NCI-H1417 treated with DMSO at 0.1 percent for 48 hours (cell line): ENCODE measurements at regions not wholly inside any gene's neighbourhood (a gene's known extent, or its start where the extent isn't known, plus 50 kb on each side); places are given as distances from the start of the nearest gene placed in this dataset.

Experiments used
- DNase-seq: peaks from one replicate; lab custom pipeline; 2025; lab: John Stamatoyannopoulos, UW

DNA sequence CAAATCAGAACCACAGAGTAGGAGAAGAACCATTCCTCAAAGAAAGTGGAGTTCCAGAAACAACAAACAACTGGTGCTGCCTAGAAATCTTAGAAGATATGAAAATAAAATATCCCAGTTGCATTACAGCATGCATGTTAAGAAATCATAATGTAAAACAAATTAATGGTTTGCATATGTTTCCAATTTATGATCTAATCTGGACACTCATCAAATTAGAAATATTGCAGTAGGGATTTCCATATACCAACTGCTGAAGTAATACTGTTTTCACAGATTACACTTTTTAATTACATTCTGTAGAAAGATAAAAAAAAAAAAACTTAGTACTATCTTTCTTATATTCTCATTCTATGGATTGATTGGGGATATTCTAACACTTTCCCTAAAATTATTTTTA lies 1034.6 kb upstream of the C9orf72 start:
- DNase-seq, result no peak

DNA sequence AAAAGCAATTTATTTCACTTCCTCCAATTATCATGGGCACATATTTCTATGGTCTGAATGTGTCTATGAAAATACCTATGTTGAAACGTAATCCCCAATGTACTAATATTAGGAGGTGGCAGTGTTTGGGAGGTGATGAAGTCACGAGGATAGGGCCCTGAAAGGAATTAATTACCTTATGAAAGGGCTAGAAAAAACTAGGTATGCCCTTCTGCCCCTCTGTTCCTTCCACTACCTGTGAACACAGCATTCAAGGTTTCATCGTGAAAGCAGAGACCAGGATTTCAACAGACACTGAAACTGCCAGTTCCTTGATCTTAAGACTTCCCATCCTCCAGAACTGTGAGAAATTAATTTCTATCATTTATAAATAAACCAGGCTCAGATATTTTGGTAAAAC lies 1037.1 kb upstream of the C9orf72 start:
- no peak for DNase-seq

DNA sequence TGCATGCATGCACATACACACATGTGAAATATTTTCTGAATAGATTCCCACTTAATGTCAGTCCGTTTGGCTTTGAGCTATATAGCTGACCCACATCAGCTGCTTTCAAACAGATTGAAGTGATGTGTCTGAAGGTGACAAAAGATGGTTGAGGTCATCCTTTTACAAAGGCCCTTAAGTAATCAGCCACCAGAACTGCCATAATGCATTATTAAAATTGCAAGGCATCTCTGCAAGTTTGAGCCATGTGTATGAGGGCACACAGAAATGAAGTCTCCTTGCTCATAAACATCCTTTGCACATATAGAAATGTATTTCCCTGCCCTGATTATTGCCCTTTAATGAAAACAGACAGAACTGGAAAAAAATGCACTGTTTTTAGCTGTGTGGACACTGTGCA lies 1043.0 kb upstream of the C9orf72 start:
- DNase-seq, result no peak

DNA sequence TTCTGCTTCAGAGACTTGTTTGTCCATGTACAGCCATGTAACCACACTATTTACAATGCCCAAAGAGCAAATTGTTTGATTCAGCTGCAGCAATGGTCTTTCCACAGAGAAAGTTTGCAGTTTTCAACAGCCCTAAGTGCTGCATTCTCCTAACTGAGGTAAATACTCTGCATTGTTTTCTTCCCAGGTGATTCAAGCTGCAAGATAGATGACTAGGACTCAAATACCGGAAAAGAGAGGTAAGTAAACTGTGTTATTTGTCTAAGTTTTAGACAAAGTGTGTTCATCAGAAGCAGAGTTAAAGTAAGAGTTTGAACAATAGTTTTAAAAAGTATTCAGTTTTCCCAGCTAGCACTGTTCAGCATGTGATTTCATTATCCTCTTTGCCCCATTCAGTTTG lies 1046.7 kb upstream of the C9orf72 start:
- DNase-seq, result no peak

DNA sequence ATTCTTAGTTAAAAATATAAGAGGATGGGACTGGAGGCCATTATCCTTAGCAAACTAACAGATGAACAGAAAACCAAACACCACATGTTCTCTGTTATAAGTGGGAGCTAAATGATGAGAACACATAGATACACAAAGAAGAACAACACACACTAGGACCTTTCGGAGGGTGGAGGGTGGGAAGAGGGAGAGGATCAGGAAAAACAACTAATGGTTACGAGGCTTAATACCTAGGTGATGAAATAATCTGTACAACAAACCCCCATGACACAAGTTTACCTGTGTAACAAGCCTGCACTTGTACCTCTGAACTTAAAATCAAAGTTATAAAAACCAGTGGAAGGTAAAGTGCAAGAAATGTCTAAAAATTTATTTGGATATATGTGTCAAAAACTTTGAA lies 1047.4 kb upstream of the C9orf72 start:
- DNase-seq, result no peak

DNA sequence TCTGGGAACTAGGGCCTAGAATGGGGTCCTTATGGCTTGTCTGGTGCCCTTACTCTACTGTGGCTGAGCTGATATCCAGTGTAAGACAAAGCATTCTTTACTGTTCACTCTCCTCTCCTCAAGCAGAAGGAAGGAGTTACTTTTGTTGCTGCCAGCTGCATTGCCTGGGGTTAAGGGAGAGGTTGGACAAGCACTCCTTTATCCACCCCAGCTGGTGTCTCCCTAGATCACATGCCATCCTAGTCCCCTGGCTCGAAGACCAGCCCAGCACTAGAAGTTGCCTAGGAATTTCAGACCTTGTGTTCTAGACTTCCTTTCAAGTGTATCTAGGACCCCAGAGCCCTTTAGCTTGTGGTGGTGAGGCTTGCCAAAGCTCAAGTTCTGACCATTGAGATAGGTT lies 1051.5 kb upstream of the C9orf72 start:
- DNase-seq, result no peak

DNA sequence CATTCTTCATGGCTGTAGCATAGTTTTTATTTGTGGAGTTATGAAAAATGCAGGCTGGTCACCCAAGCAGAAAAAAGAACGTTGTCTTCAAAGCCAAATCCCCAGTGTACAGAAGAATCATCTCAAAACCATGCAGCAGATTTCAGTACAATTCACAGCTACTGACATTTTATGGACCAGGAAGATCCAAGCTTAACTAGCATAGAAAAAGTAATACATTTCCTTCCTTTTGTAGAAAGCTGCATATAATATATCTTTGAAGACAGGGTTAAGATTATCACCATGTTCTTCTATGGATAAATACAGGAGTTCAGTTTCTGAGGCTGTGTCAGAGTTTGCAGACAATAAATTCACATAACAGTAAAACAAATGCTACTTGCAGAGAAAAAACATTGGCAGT lies 1054.8 kb upstream of the C9orf72 start:
- DNase-seq, result no peak

DNA sequence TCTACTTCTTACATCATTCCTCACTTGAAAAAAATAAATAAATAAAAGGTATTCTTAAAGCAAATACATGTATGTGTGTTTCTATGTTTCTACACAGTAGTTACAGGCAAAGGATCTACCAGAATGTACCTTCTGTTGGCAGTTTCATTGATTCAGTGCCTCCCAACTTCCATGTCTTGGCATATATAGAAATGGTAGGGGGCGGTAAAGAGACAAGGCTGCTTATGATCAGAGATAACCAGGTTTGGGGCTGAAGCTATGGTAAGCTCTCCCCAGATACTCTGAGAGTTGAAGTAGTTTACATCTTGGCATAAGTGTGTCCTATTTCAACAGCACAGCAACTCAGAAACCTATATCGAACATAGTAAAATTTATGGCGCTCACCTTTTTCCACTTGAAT lies 1075.4 kb upstream of the C9orf72 start:
- no peak for DNase-seq

DNA sequence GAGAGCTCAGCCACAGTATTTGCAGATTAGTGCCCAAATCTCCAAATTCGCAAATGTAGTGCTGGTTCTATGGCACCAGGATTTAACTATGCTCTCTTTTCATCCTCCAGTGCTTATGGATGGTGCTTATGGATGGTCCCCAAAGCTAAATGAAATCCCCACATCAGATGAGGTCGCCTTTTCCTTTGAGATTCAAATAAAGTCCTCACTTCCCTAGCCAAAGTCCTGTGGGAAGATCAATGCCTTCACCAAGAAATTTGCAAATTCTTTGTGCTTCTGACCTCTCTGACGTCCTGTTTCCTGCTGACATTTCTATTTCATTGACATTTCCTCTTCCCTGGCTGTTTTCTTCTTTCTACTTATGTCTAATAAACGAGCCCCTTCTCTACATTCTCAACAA lies 1077.0 kb upstream of the C9orf72 start:
- DNase-seq, result no peak

DNA sequence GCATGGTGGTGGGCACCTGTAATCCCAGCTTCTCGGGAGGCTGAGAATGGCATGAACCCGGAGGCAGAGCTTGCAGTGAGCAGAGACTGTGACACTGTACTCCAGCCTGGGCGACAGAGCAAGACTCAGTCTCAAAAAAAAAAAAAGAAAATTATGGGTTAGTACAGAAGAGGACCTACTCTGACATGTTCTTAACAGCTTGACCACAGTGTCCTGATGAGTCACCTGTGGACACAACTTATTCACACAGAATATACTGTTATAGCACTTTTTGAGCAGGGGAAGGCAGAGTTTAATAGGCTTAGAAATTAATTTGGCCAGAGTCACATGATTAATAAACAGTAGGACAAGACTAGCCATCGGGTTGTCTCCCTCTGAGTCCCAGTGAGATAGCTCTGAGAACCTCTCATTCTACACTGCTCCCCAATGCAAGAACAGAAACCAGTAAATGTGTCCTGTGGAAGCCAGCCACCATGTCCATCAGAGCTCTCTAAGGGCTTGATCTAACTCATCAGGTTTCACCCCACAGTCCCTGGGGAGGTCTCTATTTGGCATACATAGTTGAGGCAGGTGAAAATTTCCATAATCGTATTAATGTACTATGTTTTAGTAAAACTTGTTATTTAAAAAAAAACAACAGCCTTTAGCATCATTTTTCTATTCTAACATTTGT lies 1077.9 kb upstream of the C9orf72 start:
- no peak for DNase-seq

DNA sequence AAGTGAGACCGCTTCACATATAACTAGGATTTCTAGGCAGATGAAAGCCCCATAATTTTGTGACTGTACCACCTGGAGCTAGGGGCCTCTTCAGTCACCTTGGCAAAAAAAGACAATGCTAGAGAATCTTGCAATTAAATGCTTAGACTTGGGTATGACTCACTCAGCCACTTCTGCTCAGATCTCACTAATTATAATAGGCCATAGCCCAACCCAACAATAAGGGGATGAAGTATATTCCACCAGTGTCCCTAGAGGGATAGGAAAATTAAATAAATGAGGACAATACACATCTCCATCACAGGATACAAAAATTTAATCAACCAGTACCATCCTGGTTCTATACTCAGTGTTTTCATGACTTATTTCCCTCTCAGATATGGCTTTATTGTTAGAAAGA lies 1079.9 kb upstream of the C9orf72 start:
- no peak for DNase-seq

DNA sequence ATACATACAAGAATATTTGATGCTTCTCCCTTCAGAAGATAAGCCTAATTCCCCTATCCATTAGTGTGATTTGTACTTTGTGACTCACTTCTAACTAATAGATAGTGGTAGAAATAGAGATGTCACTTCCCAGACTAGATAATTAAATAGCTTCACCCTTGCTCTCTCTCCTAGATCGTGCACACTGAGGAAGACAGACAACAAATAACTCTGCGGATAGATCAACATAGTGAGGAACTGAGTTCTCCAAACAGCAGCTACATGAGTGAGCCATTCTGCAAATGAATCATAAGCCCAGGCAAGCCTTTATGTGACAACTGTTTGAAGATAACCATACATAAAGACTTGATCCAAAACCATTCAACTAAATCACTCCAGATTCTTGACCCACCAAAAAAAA lies 1083.4 kb upstream of the C9orf72 start:
- DNase-seq, result no peak

DNA sequence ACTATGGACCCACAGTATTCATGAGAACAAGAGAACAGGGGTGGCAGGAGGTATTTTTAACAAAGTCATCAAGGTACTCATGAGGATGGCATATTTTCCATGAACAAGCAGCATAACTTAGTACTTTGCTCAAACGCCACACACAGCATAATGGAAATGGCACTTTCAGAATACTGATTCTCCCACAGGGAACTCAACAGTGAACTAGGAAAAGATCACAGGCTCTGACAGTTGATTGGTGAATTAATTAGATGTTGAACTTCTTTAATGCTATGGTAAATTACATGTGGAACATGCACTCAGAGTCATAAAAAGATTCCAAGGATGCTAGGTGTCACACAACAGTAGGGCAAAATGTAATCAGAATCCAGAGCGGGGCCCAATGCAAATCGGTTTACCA lies 1088.6 kb upstream of the C9orf72 start:
- no peak for DNase-seq

DNA sequence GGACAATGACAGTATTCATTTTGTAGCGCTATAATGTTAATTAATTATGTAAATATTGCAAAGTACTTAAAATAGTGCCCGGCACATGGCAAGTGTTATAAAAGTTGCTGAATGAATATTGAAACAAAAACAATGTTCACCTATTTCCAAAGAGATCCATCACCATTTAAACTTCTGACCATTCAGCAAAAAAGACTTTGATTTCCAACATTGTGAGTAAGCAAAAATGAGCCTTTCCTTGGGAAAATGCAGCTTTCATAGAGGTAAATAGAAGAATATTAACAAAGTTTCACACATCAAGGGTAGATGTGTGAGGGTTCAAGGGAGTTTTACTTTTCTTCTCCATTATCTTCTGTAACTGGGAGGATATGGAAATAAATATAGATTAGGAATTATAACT lies 1089.4 kb upstream of the C9orf72 start:
- no peak for DNase-seq

DNA sequence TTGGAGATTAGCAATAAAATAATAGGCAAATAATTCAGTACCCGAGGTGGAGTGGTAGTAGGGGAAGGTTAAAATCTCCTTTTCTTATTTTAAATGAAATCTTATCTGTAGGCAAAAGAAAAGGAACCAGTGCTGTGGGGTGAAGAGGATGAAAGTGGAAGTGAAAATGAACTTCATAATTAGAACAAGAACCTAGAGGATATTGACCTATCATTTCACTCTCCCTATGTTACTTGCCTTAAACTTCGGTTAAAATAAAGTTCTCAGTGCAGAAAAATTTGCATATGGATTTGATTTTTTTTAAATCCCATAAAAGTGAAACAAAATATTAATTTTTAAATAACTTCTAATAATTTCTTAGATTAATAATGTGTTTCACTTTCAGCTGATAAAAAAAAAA lies 1094.9 kb upstream of the C9orf72 start:
- DNase-seq, result no peak

DNA sequence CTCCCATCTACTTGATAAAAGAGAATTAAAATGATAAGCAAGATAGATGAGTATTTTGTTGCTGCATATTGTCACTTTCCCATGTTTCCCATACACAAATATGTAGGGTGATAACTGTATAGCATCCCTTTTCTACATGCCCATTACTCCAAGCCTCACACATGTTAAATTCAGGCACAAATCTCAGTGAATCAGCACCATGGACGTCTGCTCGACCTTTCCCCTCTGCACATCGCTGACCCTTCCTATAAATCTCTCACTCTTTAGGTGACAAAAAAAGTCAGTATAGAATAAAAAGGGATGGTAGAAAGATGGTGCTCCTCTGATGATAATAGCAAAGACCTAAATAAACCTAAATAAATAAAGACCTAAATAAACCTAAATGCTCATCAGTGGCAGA lies 1097.7 kb upstream of the C9orf72 start:
- DNase-seq, result no peak

DNA sequence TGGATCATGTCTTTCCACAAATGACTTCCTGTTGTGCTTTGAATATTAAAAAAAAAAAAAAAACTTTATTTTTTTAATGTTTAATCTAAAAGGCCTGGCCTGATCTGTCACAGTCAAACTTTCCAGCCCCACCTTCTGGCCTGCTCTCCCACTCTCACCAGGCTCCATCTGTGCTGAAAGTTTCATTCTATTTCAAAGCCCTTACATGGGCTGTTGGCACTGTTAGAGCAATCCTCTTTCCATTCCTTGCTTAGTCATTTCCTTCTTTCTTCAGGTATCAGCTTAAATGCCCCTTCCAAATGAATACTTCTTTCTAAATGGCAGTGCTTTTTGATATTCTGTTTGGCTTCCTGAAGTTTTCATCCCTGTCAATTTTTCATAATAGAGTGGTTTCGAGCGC lies 1104.8 kb upstream of the C9orf72 start:
- DNase-seq, result no peak

DNA sequence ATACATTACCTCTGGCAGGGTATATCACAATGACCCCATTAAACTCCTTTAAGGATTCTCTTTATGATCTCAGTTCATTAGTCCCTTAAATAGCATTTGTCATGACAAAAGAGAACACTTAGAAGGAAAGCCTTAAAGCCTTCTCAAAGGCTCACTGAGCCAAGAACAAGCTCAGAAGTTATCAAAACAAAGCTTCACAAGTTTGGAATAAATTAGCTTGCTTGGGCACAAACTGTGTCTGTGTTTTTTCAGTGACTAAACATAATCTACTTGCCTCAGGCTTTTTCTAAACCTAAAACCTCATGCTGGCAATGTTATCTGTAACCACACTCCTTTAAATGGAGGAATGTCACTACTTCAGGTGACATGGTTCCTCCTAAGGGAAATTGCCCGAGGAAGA lies 1114.9 kb upstream of the C9orf72 start:
- no peak for DNase-seq

DNA sequence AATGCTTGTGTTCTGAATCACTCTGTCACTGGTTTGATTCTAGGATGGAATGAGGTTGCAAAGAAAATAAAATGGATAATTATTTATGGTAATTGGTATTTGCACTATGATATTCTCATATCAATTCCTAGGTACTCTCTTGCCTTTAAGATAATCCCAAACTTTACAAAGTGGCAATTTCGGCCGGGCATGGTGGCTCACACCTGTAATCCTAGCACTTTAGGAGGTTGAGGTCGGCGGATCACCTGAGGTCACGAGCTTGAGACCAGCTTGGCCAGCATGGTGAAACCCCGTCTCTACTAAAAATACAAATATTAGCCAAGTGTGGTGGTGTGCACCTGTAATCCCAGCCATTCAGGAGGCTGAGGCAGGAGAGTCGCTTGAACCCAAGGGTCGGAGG lies 1118.7 kb upstream of the C9orf72 start:
- no peak for DNase-seq

DNA sequence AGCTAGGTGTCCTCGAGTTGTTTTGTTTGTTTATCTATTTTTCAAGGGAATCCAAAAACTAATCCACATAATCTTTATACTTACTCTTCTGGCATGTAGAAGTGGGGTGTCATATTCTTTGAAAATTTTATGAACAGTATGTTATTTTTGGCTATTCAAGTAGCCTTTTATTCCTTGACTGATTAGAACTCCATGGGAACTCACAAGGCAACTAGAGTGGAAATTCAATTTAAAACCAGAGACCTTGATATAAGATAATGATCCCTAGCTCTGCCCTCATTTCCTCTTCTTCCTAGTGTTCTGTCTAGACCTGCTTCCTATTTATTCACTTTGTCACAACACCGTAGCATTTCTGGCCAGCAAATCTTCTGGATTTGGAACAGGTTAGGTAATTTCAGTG lies 1123.7 kb upstream of the C9orf72 start:
- no peak for DNase-seq

DNA sequence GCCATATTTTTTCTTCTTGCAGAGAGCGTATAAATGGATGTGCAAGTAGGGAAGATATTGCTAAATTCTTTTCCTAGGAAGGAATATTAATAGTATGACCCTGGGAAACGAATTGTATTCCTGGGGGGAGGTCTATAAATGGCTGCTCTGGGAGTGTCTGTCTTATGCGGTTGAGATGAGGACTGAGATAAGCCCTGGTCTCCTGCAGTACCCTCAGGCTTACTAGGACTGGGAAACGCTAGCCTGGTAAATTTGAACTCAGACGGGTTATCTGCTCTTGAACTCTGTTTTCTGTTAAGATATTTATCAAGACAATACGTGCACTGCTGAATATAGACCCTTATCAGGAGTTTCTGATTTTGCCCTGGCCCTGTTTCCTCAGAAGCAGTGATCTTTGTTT lies 1126.4 kb upstream of the C9orf72 start:
- DNase-seq, result no peak

DNA sequence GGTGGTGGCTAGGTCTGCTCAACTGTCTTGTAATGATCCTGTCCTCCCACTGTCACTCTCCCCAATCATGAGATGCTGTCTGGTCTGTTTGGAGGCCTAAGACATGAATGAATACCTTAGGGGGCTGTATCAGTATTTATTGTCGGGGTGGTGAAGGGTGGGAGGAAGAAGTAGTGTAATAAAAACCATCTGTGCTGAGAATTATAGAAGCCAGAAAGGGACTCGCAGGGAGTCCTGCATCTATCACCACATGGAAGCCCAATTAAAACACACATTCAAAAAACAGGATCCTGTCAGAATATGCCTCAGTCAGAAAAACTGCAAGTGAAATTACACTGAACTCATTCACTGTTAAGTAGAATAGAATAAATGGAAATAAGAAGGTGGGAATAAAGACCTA lies 1134.3 kb upstream of the C9orf72 start:
- no peak for DNase-seq

DNA sequence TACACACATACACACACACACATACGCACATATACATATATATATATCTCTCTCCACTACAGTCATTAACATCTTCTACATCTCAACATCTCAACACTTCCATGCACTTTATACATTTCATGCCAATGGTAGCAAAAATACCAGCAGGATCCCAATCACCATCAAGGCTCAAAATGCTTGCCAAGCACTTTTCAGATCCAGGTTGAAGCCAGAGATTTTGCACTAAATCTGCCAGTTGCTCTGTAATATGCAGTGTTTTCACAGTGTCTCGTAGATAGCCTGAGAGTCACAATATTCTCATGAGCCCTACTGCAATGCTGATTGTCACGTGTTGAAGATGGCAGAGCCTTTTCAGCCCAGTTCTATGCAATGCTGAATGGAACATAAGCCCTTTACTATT lies 1140.9 kb upstream of the C9orf72 start:
- no peak for DNase-seq

DNA sequence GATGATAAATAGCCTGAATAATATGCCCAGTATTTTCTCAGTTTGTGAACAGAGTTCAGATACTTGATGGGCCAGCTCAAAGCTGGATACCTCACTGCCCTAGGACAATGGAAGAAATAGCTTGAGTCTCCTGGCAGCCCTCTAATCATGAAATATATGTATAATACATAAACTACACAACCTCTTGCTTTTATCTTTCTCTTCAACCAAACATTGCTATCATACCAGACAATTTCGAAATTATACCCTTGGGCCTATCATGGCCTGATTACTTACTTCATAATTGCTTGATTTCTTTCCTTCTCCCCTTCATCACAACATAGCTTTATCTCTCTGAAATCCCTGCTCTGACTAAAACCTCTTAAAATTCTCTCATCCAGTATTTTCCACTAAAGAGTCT lies 1144.9 kb upstream of the C9orf72 start:
- no peak for DNase-seq

DNA sequence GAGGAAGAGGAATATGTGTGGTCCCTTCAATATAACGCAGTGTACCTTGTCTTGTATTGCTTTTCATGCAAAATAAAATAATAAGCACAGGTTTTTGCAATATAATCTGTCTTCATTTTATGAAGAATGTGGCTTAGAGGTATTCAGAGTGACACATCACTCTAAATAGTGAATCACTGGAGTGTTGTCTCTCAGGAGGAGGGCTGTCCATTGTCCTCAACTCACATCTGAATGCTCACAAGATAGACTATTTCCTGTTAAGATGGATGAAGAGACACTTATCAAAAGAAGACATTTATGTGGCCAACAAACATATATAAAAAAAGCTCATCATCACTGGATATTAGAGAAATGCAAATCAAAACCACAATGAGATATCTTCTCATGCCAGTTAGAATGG lies 1147.5 kb upstream of the C9orf72 start:
- no peak for DNase-seq
